ENCODE measurements at regions not wholly inside any gene's neighbourhood (a gene's known extent, or its start where the extent isn't known, plus 50 kb on each side); places are given as distances from the start of the nearest gene placed in this dataset.

DNA sequence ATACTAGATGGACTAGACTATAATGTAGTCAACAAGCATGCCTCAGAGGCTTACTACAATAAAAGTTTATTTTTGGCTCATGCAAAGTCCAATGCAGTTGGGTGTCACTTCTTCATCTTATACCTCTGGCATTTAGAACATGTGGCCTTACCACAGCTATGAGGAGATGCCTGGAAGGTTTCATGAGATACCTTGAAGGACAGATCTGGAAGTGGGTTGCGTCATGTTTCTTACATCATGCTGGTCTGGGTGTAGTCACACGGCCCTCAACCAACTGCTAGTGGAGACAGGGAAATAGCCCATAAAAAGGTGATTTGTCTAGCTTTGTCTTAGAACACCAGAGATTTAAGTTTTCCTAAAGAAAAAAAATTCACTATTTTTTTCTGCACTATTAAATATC is 91.7 kb upstream of the MMADHC start:
- TF ChIP-seq JUN (IDR thresholded peaks at IDR 0.05; ENCODE audit: borderline replicate concordance, insufficient read depth, insufficient read length, low read depth) (no peak), POLR2AphosphoS5 (IDR thresholded peaks at IDR 0.05; ENCODE audit: insufficient read depth, low read depth, low read length) (no peak), FOS (IDR thresholded peaks at IDR 0.05; ENCODE audit: borderline replicate concordance, insufficient read depth, low read length) (no peak), POLR2A (IDR thresholded peaks at IDR 0.05; ENCODE audit: low read depth, low read length) (no peak), MYC (IDR thresholded peaks at IDR 0.05; ENCODE audit: low read depth, low read length) (no peak), MAX (IDR thresholded peaks at IDR 0.05; ENCODE audit: insufficient read depth, insufficient read length) (no peak)
- Histone ChIP-seq H2AFZ (ENCODE audit: low read depth, low read length) (no peak overlapping the region), H3K27me3 (ENCODE audit: control insufficient read depth in 2 of 2, insufficient read depth in 2 of 2, low read length in 2 of 2) (no peaks in the 10 kb centered on the region), H3K4me3 (replicated peaks in 1 of 3; ENCODE audit: insufficient read depth in 1 of 3, low read depth in 1 of 3, low read length in 3 of 3) (no peak overlapping the region), H3K27ac (ENCODE audit: insufficient read depth, low read depth, low read length) (no peak overlapping the region), H3K9me3 (replicated peaks; ENCODE audit: control insufficient read depth, insufficient read depth, low read length) (no peaks in the 10 kb centered on the region), H3K4me1 (ENCODE audit: control insufficient read depth, extremely low read depth, insufficient read depth, low read length) (no peaks in the 10 kb centered on the region), H3K36me3 (ENCODE audit: control insufficient read depth in 2 of 2, extremely low read depth in 1 of 2, insufficient read depth in 2 of 2, low read length in 2 of 2) (no peaks in the 10 kb centered on the region), H3K79me2 (ENCODE audit: control insufficient read depth, insufficient read depth, low read length) (no peaks in the 10 kb centered on the region), H3K9ac (replicated peaks; ENCODE audit: extremely low read depth, insufficient read depth, low read length) (no peak overlapping the region), H4K20me1 (replicated peaks; ENCODE audit: control insufficient read depth, extremely low read depth, insufficient read depth, low read length) (no peaks in the 10 kb centered on the region), H3K4me2 (ENCODE audit: insufficient read depth, low read length) (no peak overlapping the region), H3K9me1 (replicated peaks; ENCODE audit: control insufficient read depth, extremely low read depth, insufficient read depth, low read length) (no peaks in the 10 kb centered on the region)
- FAIRE-seq (no peak), DNase-seq (ENCODE audit: low read depth, low spot score) (no peak)
- no TSS peak for BruUV-seq (replicated peaks)
- dilution Hi-C loops (cut with MboI; ENCODE audit: extremely low pct_ligation_motif_present, low sequenced_read_pairs), result no loop called here
- ChIA-PET CTCF (interaction anchor here (1.2 kb wide), 1 partner anchor 14 kb away, joined by 3 read pairs; no protein-coding TSS in a partner anchor), POLR2A (no interaction called here)
- intact Hi-C loops (cut with micrococcal nuclease), result no loop called here

- CTCF ChIA-PET, result no interaction called here
- DNase-seq (ENCODE audit: low read depth, low spot score) (peak; percentile 7), FAIRE-seq (no peak)
- Histone ChIP-seq H3K9me3 (replicated peaks; ENCODE audit: control insufficient read depth, insufficient read depth, low read length) (no peaks in the 10 kb centered on the region), H3K4me3 (replicated peaks in 1 of 3; ENCODE audit: insufficient read depth in 1 of 3, low read depth in 1 of 3, low read length in 3 of 3) (no peak overlapping the region), H3K9ac (replicated peaks; ENCODE audit: extremely low read depth, insufficient read depth, low read length) (no peak overlapping the region), H3K27ac (ENCODE audit: insufficient read depth, low read depth, low read length) (no peak overlapping the region), H3K4me2 (ENCODE audit: insufficient read depth, low read length) (no peak overlapping the region), H3K27me3 (ENCODE audit: control insufficient read depth in 2 of 2, insufficient read depth in 2 of 2, low read length in 2 of 2) (no peaks in the 10 kb centered on the region), H3K9me1 (replicated peaks; ENCODE audit: control insufficient read depth, extremely low read depth, insufficient read depth, low read length) (no peaks in the 10 kb centered on the region), H3K36me3 (ENCODE audit: control insufficient read depth in 2 of 2, extremely low read depth in 1 of 2, insufficient read depth in 2 of 2, low read length in 2 of 2) (no peaks in the 10 kb centered on the region), H3K79me2 (ENCODE audit: control insufficient read depth, insufficient read depth, low read length) (no peaks in the 10 kb centered on the region), H3K4me1 (ENCODE audit: control insufficient read depth, extremely low read depth, insufficient read depth, low read length) (no peaks in the 10 kb centered on the region), H2AFZ (ENCODE audit: low read depth, low read length) (peak overlapping the region; percentile 62), H4K20me1 (replicated peaks; ENCODE audit: control insufficient read depth, extremely low read depth, insufficient read depth, low read length) (no peaks in the 10 kb centered on the region)
- intact Hi-C loops (cut with micrococcal nuclease), result no loop called here
- BruUV-seq (replicated peaks), result no TSS peak
- TF ChIP-seq POLR2AphosphoS5 (IDR thresholded peaks at IDR 0.05; ENCODE audit: insufficient read depth, low read depth, low read length) (no peak), CTCF (IDR thresholded peaks at IDR 0.05; ENCODE audit: extremely low read depth in 1 of 2, insufficient read depth in 1 of 2, low read depth in 1 of 2, low read length in 2 of 2) (no peak), MAX (IDR thresholded peaks at IDR 0.05; ENCODE audit: insufficient read depth, insufficient read length) (no peak), MYC (IDR thresholded peaks at IDR 0.05; ENCODE audit: low read depth, low read length) (no peak), FOS (IDR thresholded peaks at IDR 0.05; ENCODE audit: borderline replicate concordance, insufficient read depth, low read length) (no peak), JUN (IDR thresholded peaks at IDR 0.05; ENCODE audit: borderline replicate concordance, insufficient read depth, insufficient read length, low read depth) (no peak), EZH2 (IDR thresholded peaks at IDR 0.05; ENCODE audit: borderline replicate concordance, low read depth, low read length, severe bottlenecking) (no peak), POLR2A (IDR thresholded peaks at IDR 0.05; ENCODE audit: low read depth, low read length) (no peak), GATA2 (IDR thresholded peaks at IDR 0.05; ENCODE audit: insufficient read depth, insufficient read length, low read depth, low read length) (no peak)
- dilution Hi-C loops (cut with MboI; ENCODE audit: extremely low pct_ligation_motif_present, low sequenced_read_pairs), result no loop called here
- POLR2A ChIA-PET, result no interaction called here
These were observed 89.8 kb upstream of the MMADHC start for GRCh38 chr2:149677416-149677815.
